Spleen (tissue), 11 donors: ENCODE measurements at regions not wholly inside any gene's neighbourhood (a gene's known extent, or its start where the extent isn't known, plus 50 kb on each side); places are given as distances from the start of the nearest gene placed in this dataset.

Experiments used
- DNase-seq: peaks from one replicate; pipeline ENCODE4 v3.0.0-alpha.2; 2020
- H3K27ac ChIP-seq, 8 donors: fragments of 200-600 bp; sonication (generic) in 7 of 8; 1 replicate in 4 of 8; 2 replicates in 4 of 8; pipeline versions ENCODE4 v1.5.0 to v1.8.0; 2016 to 2021; ENCODE audit warnings: inconsistent platforms in 4 of 8, mild to moderate bottlenecking in 4 of 8, moderate library complexity in 1 of 8
- H3K27me3 ChIP-seq, 7 donors: fragments of 200-600 bp; sonication (generic) in 6 of 7; replicated peaks in 1 of 7; 1 replicate in 4 of 7; 2 replicates in 3 of 7; pipeline versions ENCODE4 v1.5.0 to v1.8.0; 2016 to 2021; ENCODE audit warnings: inconsistent platforms in 3 of 7, mild to moderate bottlenecking in 1 of 7
- H3K36me3 ChIP-seq, 6 donors: fragments of 200-600 bp; sonication (generic) in 5 of 6; 1 replicate in 4 of 6; 2 replicates in 2 of 6; pipeline versions ENCODE4 v1.5.0 to v1.8.0; 2016 to 2021; ENCODE audit warnings: inconsistent platforms in 2 of 6
- H3K4me1 ChIP-seq, 6 donors: fragments of 200-600 bp; sonication (generic) in 5 of 6; 1 replicate in 3 of 6; 2 replicates in 3 of 6; pipeline versions ENCODE4 v1.5.0 to v1.8.0; 2016 to 2021; ENCODE audit warnings: inconsistent platforms in 3 of 6
- H3K4me3 ChIP-seq, 8 donors: fragments of 200-600 bp; sonication (generic) in 7 of 8; 1 replicate in 4 of 8; 2 replicates in 4 of 8; pipeline versions ENCODE4 v1.5.0 to v1.8.0; 2016 to 2021; ENCODE audit warnings: inconsistent platforms in 4 of 8, mild to moderate bottlenecking in 4 of 8, moderate library complexity in 2 of 8
- H3K9me3 ChIP-seq, 8 donors: fragments of 200-600 bp; sonication (generic) in 7 of 8; 1 replicate in 4 of 8; 2 replicates in 4 of 8; pipeline versions ENCODE4 v1.5.0 to v1.8.0; 2016 to 2021; ENCODE audit warnings: inconsistent platforms in 4 of 8
- CTCF ChIP-seq, 11 experiments: fragments of 200-600 bp in 7 of 11; fragments of 450-650 bp in 4 of 11; sonication (generic) in 4 of 11; IDR thresholded peaks in 8 of 11; conservative IDR thresholded peaks in 3 of 11; 1 replicate in 7 of 11; 2 replicates in 4 of 11; pipeline versions ENCODE4 v1.4.0 to v1.8.0; 2016 to 2021; ENCODE audit warnings: antibody characterized with exemption in 11 of 11, inconsistent platforms in 4 of 11, mild to moderate bottlenecking in 1 of 11
- POLR2A ChIP-seq, 3 donors: fragments of 450-650 bp; IDR thresholded peaks; one replicate each; pipeline ENCODE4 v1.5.1; 2017; ENCODE audit warnings: antibody characterized with exemption in 3 of 3, mild to moderate bottlenecking in 1 of 3
- POLR2AphosphoS5 ChIP-seq, 3 donors: sonication (generic); formaldehyde crosslinking; IDR thresholded peaks; one replicate each; pipeline ENCODE4 v1.5.1; 2017; ENCODE audit warnings: antibody characterized with exemption in 3 of 3
- WGBS, 5 donors: extraction: QIAGEN DNeasy Blood & Tissue Kit in 3 of 5; methylation state at CpG; one replicate each; pipeline versions ENCODE4 v1.1.5 to v1.1.7; 2013 to 2018; 5-methylcytosine and 5-hydroxymethylcytosine counted together
- intact Hi-C: fragments of 100-400 bp; cut with DNase I; formaldehyde crosslinking; loops from one replicate; pipeline ENCODE4 v1.15.0; 2023; ENCODE audit warnings: low total_unique reads
- donor health status: healthy with polysubstance abuse.
- donor health status: DM: no; HTN: no; CAD: no; lungs with moderate emphysema.
- donor health status: DM: no; HTN: no; CAD: no.
- donor health status: Bipolar disorder and iron deficiency.
- donor health status: healthy.
- donor health status: DM: no; HTN: no; CAD: no.
- donor health status: DM: yes; HTN: yes; CAD: no.

GRCh38 chr1:195745189-195746010 is 862.8 kb downstream of the KCNT2 start:
- H3K27me3 ChIP-seq = no peaks in the 10 kb centered on the region
- intact Hi-C loops = no loop called here
- WGBS, 5 donors = 66 to 92% (median 72%) methylated on average over 1 of the region's 1 CpG
- H3K4me3 ChIP-seq = no peak overlapping the region
- no peak for TF ChIP-seq CTCF (IDR thresholded peaks at IDR 0.05 in 8 of 11, conservative IDR thresholded peaks at IDR 0.05 in 3 of 11)
- no peak for TF ChIP-seq POLR2A (IDR thresholded peaks at IDR 0.05)
- TF ChIP-seq POLR2AphosphoS5 (IDR thresholded peaks at IDR 0.05) = no peak
- no peak for DNase-seq
- H3K9me3 ChIP-seq = peaks cover 0 to 8% (median 0%) of the 10 kb centered on the region in 8 donors
- H3K27ac ChIP-seq = no peak overlapping the region
- H3K4me1 ChIP-seq = no peaks in the 10 kb centered on the region
- H3K36me3 ChIP-seq = no peaks in the 10 kb centered on the region

GRCh38 chr1:195744256-195744655 is 864.0 kb downstream of the KCNT2 start:
- H3K9me3 ChIP-seq = peaks cover 0 to 8% (median 0%) of the 10 kb centered on the region in 8 donors
- H3K36me3 ChIP-seq = no peaks in the 10 kb centered on the region
- intact Hi-C loops = no loop called here
- 64 to 91% (median 75%) methylated on average over 4 to 6 of the region's 6 CpGs for WGBS, 5 donors
- no peaks in the 10 kb centered on the region for H3K27me3 ChIP-seq
- no peaks in the 10 kb centered on the region for H3K4me1 ChIP-seq
- no peak overlapping the region for H3K4me3 ChIP-seq
- no peak for DNase-seq
- TF ChIP-seq POLR2A (IDR thresholded peaks at IDR 0.05) = no peak
- TF ChIP-seq CTCF (IDR thresholded peaks at IDR 0.05 in 8 of 11, conservative IDR thresholded peaks at IDR 0.05 in 3 of 11) = no peak
- no peak overlapping the region for H3K27ac ChIP-seq

GRCh38 chr1:195740862-195741261 is 867.4 kb downstream of the KCNT2 start:
- H3K4me1 ChIP-seq = no peaks in the 10 kb centered on the region
- no peak overlapping the region for H3K4me3 ChIP-seq
- TF ChIP-seq CTCF (IDR thresholded peaks at IDR 0.05 in 8 of 11, conservative IDR thresholded peaks at IDR 0.05 in 3 of 11) = no peak
- TF ChIP-seq POLR2A (IDR thresholded peaks at IDR 0.05) = no peak
- no peak for TF ChIP-seq POLR2AphosphoS5 (IDR thresholded peaks at IDR 0.05)
- peaks cover 0 to 8% (median 0%) of the 10 kb centered on the region in 8 donors for H3K9me3 ChIP-seq
- H3K36me3 ChIP-seq = no peaks in the 10 kb centered on the region
- intact Hi-C loops = no loop called here
- H3K27ac ChIP-seq = no peak overlapping the region
- no peaks in the 10 kb centered on the region for H3K27me3 ChIP-seq
- no peak for DNase-seq
- WGBS, 5 donors = 63 to 90% (median 77%) methylated on average over 1 of the region's 1 CpG

- Histone ChIP-seq H3K4me3 (no peak overlapping the region), H3K36me3 (no peaks in the 10 kb centered on the region), H3K4me1 (no peaks in the 10 kb centered on the region), H3K9me3 (peaks cover 0 to 8% (median 0%) of the 10 kb centered on the region in 8 donors), H3K27me3 (no peaks in the 10 kb centered on the region), H3K27ac (no peak overlapping the region)
- 68 to 91% (median 70%) methylated on average over 3 of the region's 3 CpGs for WGBS, 5 donors
- no peak for TF ChIP-seq POLR2AphosphoS5 (IDR thresholded peaks at IDR 0.05)
- TF ChIP-seq CTCF (IDR thresholded peaks at IDR 0.05 in 8 of 11, conservative IDR thresholded peaks at IDR 0.05 in 3 of 11) = no peak
- no peak for TF ChIP-seq POLR2A (IDR thresholded peaks at IDR 0.05)
- intact Hi-C loops = no loop called here
- DNase-seq = no peak
Observed at GRCh38 chr1:195738966-195739650, 869.1 kb downstream of the KCNT2 start.
